ENCODE measurements at regions not wholly inside any gene's neighbourhood (a gene's known extent, or its start where the extent isn't known, plus 50 kb on each side); places are given as distances from the start of the nearest gene placed in this dataset.

DNA sequence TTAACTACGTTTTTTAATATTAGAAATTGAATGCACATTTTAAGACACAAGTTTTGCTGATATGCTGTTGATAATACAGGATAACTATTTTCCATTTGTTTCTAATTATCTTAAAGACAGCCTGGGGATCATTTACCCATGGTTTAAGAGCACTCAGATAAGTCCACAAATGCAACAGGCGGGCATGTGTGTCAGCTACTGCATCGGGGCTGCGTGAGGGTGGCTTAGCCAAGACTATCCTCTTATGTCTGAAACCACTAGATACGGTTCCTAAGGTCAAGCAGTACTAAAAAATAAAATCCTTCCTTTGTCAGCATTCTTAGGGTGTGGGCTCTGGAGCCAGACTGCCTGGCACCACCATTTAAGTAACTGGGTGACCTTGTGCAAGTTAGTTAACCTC, 254.8 kb downstream of the SATB2 start:
- BruUV-seq (replicated peaks) = no TSS peak
- POLR2A ChIA-PET (ENCODE audit: low non-redundant PET) = no interaction called here
- Histone ChIP-seq H3K27me3 (replicated peaks; ENCODE audit: insufficient read depth, low read depth, low read length, poor library complexity) (no peaks in the 10 kb centered on the region), H3K4me3 (ENCODE audit: low read depth, low read length, poor library complexity, severe bottlenecking) (no peak overlapping the region), H3K4me1 (ENCODE audit: insufficient read depth, low read length, poor library complexity, severe bottlenecking) (no peaks in the 10 kb centered on the region), H3K9me3 (ENCODE audit: low read depth, low read length, poor library complexity, severe bottlenecking) (no peaks in the 10 kb centered on the region), H3K27ac (ENCODE audit: low read depth, low read length, poor library complexity, severe bottlenecking) (no peak overlapping the region), H3K36me3 (ENCODE audit: insufficient read depth, low read length, poor library complexity, severe bottlenecking) (no peaks in the 10 kb centered on the region)
- no peak for TF ChIP-seq EZH2 (IDR thresholded peaks at IDR 0.05; ENCODE audit: borderline replicate concordance, low read depth, low read length, poor library complexity, severe bottlenecking)
- TF ChIP-seq, protein P1, sequence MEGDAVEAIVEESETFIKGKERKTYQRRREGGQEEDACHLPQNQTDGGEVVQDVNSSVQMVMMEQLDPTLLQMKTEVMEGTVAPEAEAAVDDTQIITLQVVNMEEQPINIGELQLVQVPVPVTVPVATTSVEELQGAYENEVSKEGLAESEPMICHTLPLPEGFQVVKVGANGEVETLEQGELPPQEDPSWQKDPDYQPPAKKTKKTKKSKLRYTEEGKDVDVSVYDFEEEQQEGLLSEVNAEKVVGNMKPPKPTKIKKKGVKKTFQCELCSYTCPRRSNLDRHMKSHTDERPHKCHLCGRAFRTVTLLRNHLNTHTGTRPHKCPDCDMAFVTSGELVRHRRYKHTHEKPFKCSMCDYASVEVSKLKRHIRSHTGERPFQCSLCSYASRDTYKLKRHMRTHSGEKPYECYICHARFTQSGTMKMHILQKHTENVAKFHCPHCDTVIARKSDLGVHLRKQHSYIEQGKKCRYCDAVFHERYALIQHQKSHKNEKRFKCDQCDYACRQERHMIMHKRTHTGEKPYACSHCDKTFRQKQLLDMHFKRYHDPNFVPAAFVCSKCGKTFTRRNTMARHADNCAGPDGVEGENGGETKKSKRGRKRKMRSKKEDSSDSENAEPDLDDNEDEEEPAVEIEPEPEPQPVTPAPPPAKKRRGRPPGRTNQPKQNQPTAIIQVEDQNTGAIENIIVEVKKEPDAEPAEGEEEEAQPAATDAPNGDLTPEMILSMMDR (conservative IDR thresholded peaks at IDR 0.05; ENCODE audit: low read depth, low read length) = no peak
- DNase-seq (ENCODE audit: low spot score) = no peak
- CTCF ChIA-PET = no interaction called here
- intact Hi-C loops (cut with micrococcal nuclease; ENCODE audit: unreplicated experiment) = no loop called here

DNA sequence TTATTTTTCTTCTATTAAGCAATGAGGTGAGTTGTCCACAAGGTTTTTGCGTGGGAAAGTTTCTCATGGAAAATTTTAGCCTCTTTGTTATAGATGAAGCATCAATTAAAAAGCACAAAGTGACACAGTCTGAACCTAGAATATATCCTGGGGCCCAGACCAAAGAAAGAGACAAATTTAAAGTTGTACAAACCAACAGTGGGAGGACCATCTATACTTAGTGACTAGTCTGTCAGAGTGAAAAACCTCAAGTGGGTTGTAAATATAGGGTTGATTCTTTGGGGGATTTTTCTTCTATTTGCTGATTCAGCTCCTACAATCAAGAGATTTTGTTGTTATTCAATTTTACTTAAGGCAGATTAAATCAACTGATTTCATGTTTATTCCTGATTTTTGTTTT, 256.2 kb downstream of the SATB2 start:
- Histone ChIP-seq H3K9me3 (ENCODE audit: low read depth, low read length, poor library complexity, severe bottlenecking) (no peaks in the 10 kb centered on the region), H3K4me3 (ENCODE audit: low read depth, low read length, poor library complexity, severe bottlenecking) (no peak overlapping the region), H3K27me3 (replicated peaks; ENCODE audit: insufficient read depth, low read depth, low read length, poor library complexity) (no peaks in the 10 kb centered on the region), H3K36me3 (ENCODE audit: insufficient read depth, low read length, poor library complexity, severe bottlenecking) (no peaks in the 10 kb centered on the region), H3K4me1 (ENCODE audit: insufficient read depth, low read length, poor library complexity, severe bottlenecking) (no peaks in the 10 kb centered on the region), H3K27ac (ENCODE audit: low read depth, low read length, poor library complexity, severe bottlenecking) (no peak overlapping the region)
- ChIA-PET POLR2A (ENCODE audit: low non-redundant PET) (no interaction called here), CTCF (no interaction called here)
- BruUV-seq (replicated peaks) = no TSS peak
- no peak for TF ChIP-seq EZH2 (IDR thresholded peaks at IDR 0.05; ENCODE audit: borderline replicate concordance, low read depth, low read length, poor library complexity, severe bottlenecking)
- TF ChIP-seq, protein P1 (conservative IDR thresholded peaks at IDR 0.05; ENCODE audit: low read depth, low read length) = no peak
- no peak for DNase-seq (ENCODE audit: low spot score)
- intact Hi-C loops (cut with micrococcal nuclease; ENCODE audit: unreplicated experiment) = no loop called here

DNA sequence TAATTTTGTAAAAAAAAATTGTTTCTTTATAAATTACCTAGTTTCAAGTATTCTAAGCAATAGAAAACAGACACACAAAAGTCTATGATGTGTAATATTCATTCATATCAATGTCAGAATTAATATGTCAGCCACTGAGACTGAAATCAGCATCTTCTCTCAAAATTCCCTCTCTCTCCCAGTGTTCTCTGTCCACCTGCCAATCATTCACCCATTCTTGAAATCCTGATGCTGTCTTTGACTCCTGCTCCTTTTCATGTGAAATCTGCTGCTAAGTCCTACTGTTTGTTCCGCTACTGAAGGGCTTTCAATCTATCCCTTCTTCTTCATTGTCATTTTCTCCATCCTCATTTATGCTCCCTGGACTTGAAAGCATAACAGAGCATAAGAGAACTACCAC, 257.9 kb downstream of the SATB2 start:
- ChIA-PET CTCF (no interaction called here), POLR2A (ENCODE audit: low non-redundant PET) (no interaction called here)
- DNase-seq (ENCODE audit: low spot score) = no peak
- BruUV-seq (replicated peaks) = no TSS peak
- no peak for TF ChIP-seq EZH2 (IDR thresholded peaks at IDR 0.05; ENCODE audit: borderline replicate concordance, low read depth, low read length, poor library complexity, severe bottlenecking)
- TF ChIP-seq, protein P1 (conservative IDR thresholded peaks at IDR 0.05; ENCODE audit: low read depth, low read length) = no peak
- Histone ChIP-seq H3K4me1 (ENCODE audit: insufficient read depth, low read length, poor library complexity, severe bottlenecking) (no peaks in the 10 kb centered on the region), H3K36me3 (ENCODE audit: insufficient read depth, low read length, poor library complexity, severe bottlenecking) (no peaks in the 10 kb centered on the region), H3K27ac (ENCODE audit: low read depth, low read length, poor library complexity, severe bottlenecking) (no peak overlapping the region), H3K9me3 (ENCODE audit: low read depth, low read length, poor library complexity, severe bottlenecking) (no peaks in the 10 kb centered on the region), H3K27me3 (replicated peaks; ENCODE audit: insufficient read depth, low read depth, low read length, poor library complexity) (no peaks in the 10 kb centered on the region), H3K4me3 (ENCODE audit: low read depth, low read length, poor library complexity, severe bottlenecking) (no peak overlapping the region)
- intact Hi-C loops (cut with micrococcal nuclease; ENCODE audit: unreplicated experiment) = no loop called here

Data from A673 (cell line).